HEK293T (cell line): ENCODE measurements at regions not wholly inside any gene's neighbourhood (a gene's known extent, or its start where the extent isn't known, plus 50 kb on each side); places are given as distances from the start of the nearest gene placed in this dataset.

Source experiments
- FOXA1 ChIP-seq: fragments of 450-650 bp; IDR thresholded peaks from 2 replicates; pipeline ENCODE4 v1.6.1; 2016; ENCODE audit warnings: mild to moderate bottlenecking
- FOXM1 ChIP-seq: fragments of 450-650 bp; IDR thresholded peaks from 2 replicates; pipeline ENCODE4 v1.6.1; 2017; ENCODE audit warnings: mild to moderate bottlenecking, borderline replicate concordance

DNA sequence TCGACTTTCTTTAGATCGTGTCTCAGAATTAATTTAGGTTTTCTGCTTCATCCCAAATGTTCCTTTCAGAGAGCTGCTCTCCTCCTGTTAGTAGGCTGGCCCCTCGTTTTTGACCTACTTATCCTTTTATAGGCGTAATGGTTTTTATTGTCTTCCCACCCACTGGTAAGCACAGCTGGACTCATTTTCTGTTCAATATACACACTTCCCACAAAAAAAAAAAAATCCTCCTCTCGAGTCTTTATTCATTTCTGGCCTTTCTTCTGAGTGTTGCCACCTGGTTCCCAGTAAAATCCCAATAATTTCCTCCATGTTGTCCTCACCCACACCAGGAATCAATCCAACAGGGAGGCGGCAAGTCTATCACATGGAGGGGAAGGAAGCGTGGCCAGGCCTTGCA is 970.2 kb upstream of the CELF2 start:
- TF ChIP-seq FOXM1 = no peak
- no peak for TF ChIP-seq FOXA1
